AML-193 (cell line): ENCODE measurements at regions not wholly inside any gene's neighbourhood (a gene's known extent, or its start where the extent isn't known, plus 50 kb on each side); places are given as distances from the start of the nearest gene placed in this dataset.

Experiments
- DNase-seq, 2 experiments: peaks; one replicate each; lab custom pipeline; 2025; lab: John Stamatoyannopoulos, UW

GRCh38 chr9:117487555-117488175 lies 72.8 kb upstream of the ASTN2 start:
- peak in 1 of 2 experiments; percentile 10 for DNase-seq

GRCh38 chr9:117486426-117486825 lies 71.6 kb upstream of the ASTN2 start:
- no peak for DNase-seq

GRCh38 chr9:117485176-117485575 lies 70.3 kb upstream of the ASTN2 start:
- no peak for DNase-seq

GRCh38 chr9:117480729-117481128 lies 65.9 kb upstream of the ASTN2 start:
- no peak for DNase-seq

GRCh38 chr9:117480253-117480652 lies 65.4 kb upstream of the ASTN2 start:
- DNase-seq = no peak

- DNase-seq = no peak
These were observed 58.4 kb upstream of the ASTN2 start for GRCh38 chr9:117473293-117473692.

GRCh38 chr9:117470902-117471301 lies 56.0 kb upstream of the ASTN2 start:
- DNase-seq = no peak

- DNase-seq = no peak
These were observed 55.6 kb upstream of the ASTN2 start for GRCh38 chr9:117470455-117470854.

- DNase-seq = no peak
These were observed 51.3 kb upstream of the ASTN2 start for GRCh38 chr9:117466111-117466510.

GRCh38 chr9:117465706-117466105 lies 50.8 kb upstream of the ASTN2 start:
- no peak for DNase-seq

- no peak for DNase-seq
These were observed 50.2 kb upstream of the ASTN2 start for GRCh38 chr9:117464941-117465616.
